GM12878 (cell line): ENCODE measurements at regions not wholly inside any gene's neighbourhood (a gene's known extent, or its start where the extent isn't known, plus 50 kb on each side); places are given as distances from the start of the nearest gene placed in this dataset.

Experiments used
- ATAC-seq: fragments of 200-7000 bp; cut with Tn5 transposase; 3 replicates; pipeline ENCODE4 v1.9.1; 2020; ENCODE audit warnings: mild to moderate bottlenecking, moderate library complexity
- BruUV-seq: library from RNA; stranded (reverse); fragments of 400-500 nt; replicated peaks from 2 replicates; lab custom pipeline; 2021; lab: Mats Ljungman, UMichigan
- CTCF ChIA-PET: fragments of 300-600 bp; sonication (Branson Sonifier 250); formaldehyde crosslinking; extraction: SDS; loops from one replicate; lab custom pipeline; 2021; ENCODE audit warnings: inconsistent platforms; lab: Yijun Ruan, JAX
- POLR2A ChIA-PET: fragments of 350-600 bp; formaldehyde crosslinking; extraction: SDS; loops from one replicate; lab custom pipeline; 2021; ENCODE audit warnings: inconsistent platforms; lab: Charles Lee
- RAD21 ChIA-PET: fragments of 300-600 bp; sonication (Branson Sonifier 250); formaldehyde crosslinking; loops from one replicate; lab custom pipeline; 2023; ENCODE audit warnings: antibody characterized with exemption; ENCODE audit not compliant: unreplicated experiment; lab: Charles Lee
- SMC1A ChIA-PET: fragments of 300-600 bp; sonication (Branson Sonifier 250); formaldehyde crosslinking; loops from one replicate; lab custom pipeline; 2023; ENCODE audit not compliant: unreplicated experiment, uncharacterized antibody; lab: Charles Lee
- DNase-seq: peaks from one replicate; pipeline ENCODE4 v3.0.0-alpha.2; 2011; ENCODE audit warnings: low read depth, low spot score
- FAIRE-seq: peaks from 3 replicates; lab custom pipeline; 2011; peaks lifted over from hg19 to GRCh38; lab: Jason Lieb, UNC
- H2AFZ ChIP-seq: 2 replicates; pipeline ENCODE4 v1.6.0; 2011; ENCODE audit warnings: low read depth, low read length, control low read depth; ENCODE audit not compliant: control insufficient read depth
- H3K27ac ChIP-seq: 2 replicates; pipeline ENCODE4 v1.5.1; 2011; ENCODE audit warnings: control low read depth; ENCODE audit not compliant: control insufficient read depth, insufficient read depth
- H3K27me3 ChIP-seq, 2 experiments: replicated peaks in 1 of 2; 2 replicates each; pipeline versions ENCODE4 v1.6.0 to v1.6.1; 2011; ENCODE audit warnings: low read length in 1 of 2; ENCODE audit not compliant: control insufficient read depth in 2 of 2, insufficient read depth in 2 of 2
- H3K36me3 ChIP-seq, 2 experiments: 2 replicates each; pipeline ENCODE4 v1.5.1; 2011; ENCODE audit warnings: low read length in 1 of 2; ENCODE audit not compliant: control insufficient read depth in 2 of 2, insufficient read depth in 2 of 2
- H3K4me1 ChIP-seq: 2 replicates; pipeline ENCODE4 v1.6.1; 2011; ENCODE audit warnings: mild to moderate bottlenecking, low read length, moderate library complexity, mixed read lengths; ENCODE audit not compliant: control insufficient read depth, insufficient read depth
- H3K4me2 ChIP-seq: 2 replicates; pipeline ENCODE4 v1.6.0; 2011; ENCODE audit warnings: control low read depth; ENCODE audit not compliant: control insufficient read depth, insufficient read depth
- H3K4me3 ChIP-seq: fragments of 200-600 bp; sonication (generic); 2 replicates; pipeline ENCODE4 v1.5.1; 2016
- H3K79me2 ChIP-seq: 2 replicates; pipeline ENCODE4 v1.6.0; 2011; ENCODE audit warnings: low read length; ENCODE audit not compliant: control insufficient read depth, insufficient read depth
- H3K9ac ChIP-seq: 2 replicates; pipeline ENCODE4 v1.8.0; 2011; ENCODE audit warnings: low read length, control low read depth, mixed read lengths; ENCODE audit not compliant: control insufficient read depth, insufficient read depth
- H3K9me3 ChIP-seq: replicated peaks from 3 replicates; pipeline ENCODE4 v1.5.1; 2011; ENCODE audit warnings: mild to moderate bottlenecking, low read length; ENCODE audit not compliant: control insufficient read depth, insufficient read depth
- H4K20me1 ChIP-seq: 2 replicates; pipeline ENCODE4 v1.6.0; 2011; ENCODE audit not compliant: control insufficient read depth, insufficient read depth
- CBFB ChIP-seq: IDR thresholded peaks from 2 replicates; pipeline ENCODE4 v1.6.1; 2016; ENCODE audit warnings: antibody characterized with exemption, low read depth
- CREB1 ChIP-seq: IDR thresholded peaks from 2 replicates; pipeline ENCODE4 v1.6.1; 2012; ENCODE audit warnings: low read depth, mild to moderate bottlenecking, inconsistent platforms
- CREM ChIP-seq: IDR thresholded peaks from 2 replicates; pipeline ENCODE4 v1.6.1; 2014; ENCODE audit warnings: antibody characterized with exemption, low read depth
- ESRRA ChIP-seq: IDR thresholded peaks from 2 replicates; pipeline ENCODE4 v1.6.1; 2012; ENCODE audit warnings: mild to moderate bottlenecking, low read length, improper control_type of control experiment
- HDAC2 ChIP-seq: fragments of 200-600 bp; sonication (generic); IDR thresholded peaks from 2 replicates; pipeline ENCODE4 v1.6.1; 2017
- IRF5 ChIP-seq: fragments of 450-650 bp; IDR thresholded peaks from 2 replicates; pipeline ENCODE4 v1.6.1; 2017; ENCODE audit warnings: borderline replicate concordance
- LARP7 ChIP-seq: fragments of 450-650 bp; IDR thresholded peaks from 2 replicates; pipeline ENCODE4 v1.6.1; 2017; ENCODE audit warnings: mild to moderate bottlenecking
- NBN ChIP-seq: fragments of 450-650 bp; IDR thresholded peaks from 2 replicates; pipeline ENCODE4 v1.6.1; 2016
- RAD21 ChIP-seq: IDR thresholded peaks from 2 replicates; pipeline ENCODE4 v1.6.1; 2011; ENCODE audit warnings: mild to moderate bottlenecking, low read depth, low read length, moderate library complexity; ENCODE audit not compliant: insufficient read depth
- REST ChIP-seq: IDR thresholded peaks from 2 replicates; pipeline ENCODE4 v1.6.1; 2012; ENCODE audit warnings: mild to moderate bottlenecking, low read depth, low read length
- SMARCA5 ChIP-seq: fragments of 450-650 bp; IDR thresholded peaks from 2 replicates; pipeline ENCODE4 v1.6.1; 2017; ENCODE audit warnings: mild to moderate bottlenecking
- TAF1 ChIP-seq: IDR thresholded peaks from 2 replicates; pipeline ENCODE4 v1.6.1; 2011; ENCODE audit warnings: mild to moderate bottlenecking, low read depth, low read length, borderline replicate concordance
- TCF3 ChIP-seq: IDR thresholded peaks from 2 replicates; pipeline ENCODE4 v1.6.1; 2012; ENCODE audit warnings: low read depth, mild to moderate bottlenecking, low read length, borderline replicate concordance; ENCODE audit not compliant: insufficient read depth
- ZNF592 ChIP-seq: fragments of 450-650 bp; IDR thresholded peaks from 2 replicates; pipeline ENCODE4 v1.6.1; 2017; ENCODE audit warnings: mild to moderate bottlenecking, moderate library complexity
- ZNF622 ChIP-seq: fragments of 450-650 bp; IDR thresholded peaks from 2 replicates; pipeline ENCODE4 v1.6.1; 2017; ENCODE audit warnings: mild to moderate bottlenecking, inconsistent platforms
- WGBS: methylation state at CpG from one replicate; pipeline ENCODE4 v1.1.6; 2016; ENCODE audit warnings: low lambda C conversion rate; ENCODE audit not compliant: insufficient replicate concordance, insufficient coverage; ENCODE audit errors: missing lambda C conversion rate; 5-methylcytosine and 5-hydroxymethylcytosine counted together
- in situ Hi-C: fragments of 300-500 bp; cut with MboI; formaldehyde crosslinking; loops from 9 replicates; pipeline ENCODE4 v1.14.3; 2018; ENCODE audit warnings: mixed read lengths
- intact Hi-C: fragments of 100-400 bp; cut with micrococcal nuclease; formaldehyde crosslinking; loops from one replicate; pipeline ENCODE4 v1.14.2; 2022; ENCODE audit not compliant: unreplicated experiment

- TF ChIP-seq TCF3 (no peak), ESRRA (no peak), IRF5 (no peak), HDAC2 (no peak), NBN (no peak)
Observed at GRCh38 chrY:15259286-15259685, 735.0 kb downstream of the NLGN4Y start (continued).

- ChIA-PET RAD21 (no interaction called here), CTCF (no interaction called here), SMC1A (no interaction called here), POLR2A (no interaction called here)
- no peak for DNase-seq
- H3K4me1 ChIP-seq, result no peaks in the 10 kb centered on the region
- no peaks in the 10 kb centered on the region for H3K79me2 ChIP-seq
- no CpG with 5 or more reads among the region's 1 CpG for WGBS
- no peak overlapping the region for H3K27ac ChIP-seq
- intact Hi-C loops (no loop called here), in situ Hi-C loops (no loop called here)
- BruUV-seq, result no TSS peak
- FAIRE-seq, result no peak
- no peak overlapping the region for H3K4me2 ChIP-seq
- H3K36me3 ChIP-seq, result no peaks in the 10 kb centered on the region
- H3K9ac ChIP-seq, result no peak overlapping the region
- no peak overlapping the region for H2AFZ ChIP-seq
- no peaks in the 10 kb centered on the region for H4K20me1 ChIP-seq
- no peak overlapping the region for H3K4me3 ChIP-seq
- no peaks in the 10 kb centered on the region for H3K27me3 ChIP-seq
- ATAC-seq, result no peak
- no peaks in the 10 kb centered on the region for H3K9me3 ChIP-seq
- TF ChIP-seq CREB1 (no peak), CBFB (no peak), TCF3 (no peak), RAD21 (no peak), CREM (no peak), ZNF622 (no peak), ZNF592 (no peak), TAF1 (no peak), REST (no peak), SMARCA5 (no peak), LARP7 (no peak)
Observed at GRCh38 chrY:15286572-15286971, 762.2 kb downstream of the NLGN4Y start.
